Effector CD8-positive, alpha-beta T cell (primary cell): ENCODE measurements at regions not wholly inside any gene's neighbourhood (a gene's known extent, or its start where the extent isn't known, plus 50 kb on each side); places are given as distances from the start of the nearest gene placed in this dataset.
"Not testable (repeated sequence)": the region's sequence is repeated elsewhere in the genome, so short reads cannot be mapped to it uniquely, and the experiment has no call there.

Experiments
- DNase-seq: peaks from one replicate; lab custom pipeline; 2025; lab: John Stamatoyannopoulos, UW

- DNase-seq: not testable (repeated sequence)
These were observed 289.9 kb upstream of the PRSS16 start for GRCh38 chr6:26957399-26958127.

- DNase-seq: not testable (repeated sequence)
These were observed 286.3 kb upstream of the PRSS16 start for GRCh38 chr6:26961236-26961635.

- no peak for DNase-seq
These were observed 245.1 kb upstream of the PRSS16 start for GRCh38 chr6:27002447-27002846.

- DNase-seq: no peak
These were observed 240.5 kb upstream of the PRSS16 start for GRCh38 chr6:27007020-27007419.

GRCh38 chr6:27008613-27009012 is 238.9 kb upstream of the PRSS16 start:
- DNase-seq: not testable (repeated sequence)

GRCh38 chr6:27014053-27014452 is 233.4 kb upstream of the PRSS16 start:
- not testable (repeated sequence) for DNase-seq

- no peak for DNase-seq
These were observed 230.8 kb upstream of the PRSS16 start for GRCh38 chr6:27016689-27017088.

GRCh38 chr6:27018401-27018800 is 229.1 kb upstream of the PRSS16 start:
- DNase-seq: not testable (repeated sequence)

- no peak for DNase-seq
These were observed 227.6 kb upstream of the PRSS16 start for GRCh38 chr6:27019651-27020552.

GRCh38 chr6:27020553-27020880 is 227.0 kb upstream of the PRSS16 start:
- no peak for DNase-seq

GRCh38 chr6:27023664-27024063 is 223.8 kb upstream of the PRSS16 start:
- no peak for DNase-seq

GRCh38 chr6:27025351-27025750 is 222.2 kb upstream of the PRSS16 start:
- DNase-seq: no peak

- no peak for DNase-seq
These were observed 221.1 kb upstream of the PRSS16 start for GRCh38 chr6:27026361-27026760.

- no peak for DNase-seq
These were observed 216.2 kb upstream of the PRSS16 start for GRCh38 chr6:27031302-27031701.

- no peak for DNase-seq
These were observed 209.0 kb upstream of the PRSS16 start for GRCh38 chr6:27038498-27038897.

GRCh38 chr6:27040244-27041042 is 207.1 kb upstream of the PRSS16 start:
- no peak for DNase-seq

- no peak for DNase-seq
These were observed 204.3 kb upstream of the PRSS16 start for GRCh38 chr6:27043244-27043643.

GRCh38 chr6:27045131-27045530 is 202.4 kb upstream of the PRSS16 start:
- DNase-seq: not testable (repeated sequence)

GRCh38 chr6:27047725-27048124 is 199.8 kb upstream of the PRSS16 start:
- DNase-seq: not testable (repeated sequence)

GRCh38 chr6:27049863-27050781 is 197.4 kb upstream of the PRSS16 start:
- no peak for DNase-seq

- DNase-seq: not testable (repeated sequence)
These were observed 195.3 kb upstream of the PRSS16 start for GRCh38 chr6:27052082-27052730.
